Mesendoderm (in vitro differentiated cells): ENCODE measurements at regions not wholly inside any gene's neighbourhood (a gene's known extent, or its start where the extent isn't known, plus 50 kb on each side); places are given as distances from the start of the nearest gene placed in this dataset.

Experiments used
- DNase-seq: peaks from one replicate; pipeline ENCODE4 v3.0.0; 2013
- H2AK5ac ChIP-seq: 2 replicates; pipeline ENCODE4 v1.6.1; 2013; ENCODE audit warnings: low read length, inconsistent platforms
- H2BK120ac ChIP-seq: 2 replicates; pipeline ENCODE4 v1.6.1; 2013; ENCODE audit warnings: low read depth, mild to moderate bottlenecking, low read length, moderate library complexity, mixed read lengths
- H2BK15ac ChIP-seq: replicated peaks from 2 replicates; pipeline ENCODE4 v1.6.1; 2013; ENCODE audit warnings: low read depth, mild to moderate bottlenecking, moderate library complexity
- H2BK5ac ChIP-seq: 2 replicates; pipeline ENCODE4 v1.6.1; 2013; ENCODE audit warnings: low read length, inconsistent platforms
- H3K18ac ChIP-seq: 2 replicates; pipeline ENCODE4 v1.6.1; 2013; ENCODE audit warnings: mild to moderate bottlenecking, low read length, mixed read lengths
- H3K23ac ChIP-seq: one replicate; pipeline ENCODE4 v1.6.1; 2013; ENCODE audit warnings: low read length
- H3K27ac ChIP-seq: 2 replicates; pipeline ENCODE4 v1.5.1; 2013; ENCODE audit warnings: low read depth, mild to moderate bottlenecking, inconsistent platforms, low read length, moderate library complexity
- H3K27me3 ChIP-seq: 2 replicates; pipeline ENCODE4 v1.6.1; 2013; ENCODE audit warnings: low read length, control low read depth, mild to moderate bottlenecking, inconsistent platforms; ENCODE audit not compliant: insufficient read depth, poor library complexity
- H3K36me3 ChIP-seq: 2 replicates; pipeline ENCODE4 v1.6.1; 2013; ENCODE audit warnings: low read length, inconsistent platforms; ENCODE audit not compliant: control insufficient read depth, insufficient read depth
- H3K4ac ChIP-seq: one replicate; pipeline ENCODE4 v1.6.1; 2013; ENCODE audit warnings: low read depth, mild to moderate bottlenecking, low read length, moderate library complexity
- H3K4me1 ChIP-seq: 2 replicates; pipeline ENCODE4 v1.6.1; 2013; ENCODE audit warnings: low read depth, low read length, inconsistent platforms; ENCODE audit not compliant: control insufficient read depth
- H3K4me2 ChIP-seq: 2 replicates; pipeline ENCODE4 v1.6.1; 2013; ENCODE audit warnings: low read length
- H3K4me3 ChIP-seq: 2 replicates; pipeline ENCODE4 v1.5.1; 2013; ENCODE audit warnings: mild to moderate bottlenecking, low read length
- H3K56ac ChIP-seq: one replicate; pipeline ENCODE4 v1.6.1; 2013; ENCODE audit warnings: low read length
- H3K79me1 ChIP-seq: 2 replicates; pipeline ENCODE4 v1.6.1; 2013; ENCODE audit warnings: low read length, inconsistent platforms
- H3K79me2 ChIP-seq: 2 replicates; pipeline ENCODE4 v1.6.1; 2013; ENCODE audit warnings: mild to moderate bottlenecking, low read length; ENCODE audit not compliant: control insufficient read depth, insufficient read depth
- H3K9ac ChIP-seq: 2 replicates; pipeline ENCODE4 v1.6.1; 2013; ENCODE audit warnings: low read length, inconsistent platforms
- H4K5ac ChIP-seq: one replicate; pipeline ENCODE4 v1.6.1; 2013; ENCODE audit warnings: low read length
- H4K8ac ChIP-seq: one replicate; pipeline ENCODE4 v1.6.1; 2013; ENCODE audit warnings: low read depth, mild to moderate bottlenecking, control low read depth, low read length, moderate library complexity
- WGBS: extraction: QIAGEN DNeasy Blood & Tissue Kit; methylation state at CpG from one replicate; pipeline ENCODE4 v1.1.7; 2013; ENCODE audit warnings: low lambda C conversion rate, missing lambda C conversion rate; ENCODE audit not compliant: insufficient coverage; ENCODE audit errors: extremely low coverage; 5-methylcytosine and 5-hydroxymethylcytosine counted together

- H3K27me3 ChIP-seq, result peaks cover 57% of the 10 kb centered on the region
Measured at GRCh38 chr1:147079400-147080005, 92.8 kb downstream of the PRKAB2 start.

GRCh38 chr1:147078606-147079399 lies 93.5 kb downstream of the PRKAB2 start:
- no peaks in the 10 kb centered on the region for H3K79me1 ChIP-seq
- no peak overlapping the region for H4K5ac ChIP-seq
- H4K8ac ChIP-seq, result no peak overlapping the region
- H3K27me3 ChIP-seq, result peaks cover 60% of the 10 kb centered on the region
- no peak overlapping the region for H3K4ac ChIP-seq
- H3K4me3 ChIP-seq, result no peak overlapping the region
- H2BK5ac ChIP-seq, result no peak overlapping the region
- H3K79me2 ChIP-seq, result no peaks in the 10 kb centered on the region
- no peak overlapping the region for H2AK5ac ChIP-seq
- H3K27ac ChIP-seq, result no peak overlapping the region
- WGBS, result no CpG with 5 or more reads among the region's 52 CpGs
- no peak overlapping the region for H3K9ac ChIP-seq
- H3K4me1 ChIP-seq, result no peaks in the 10 kb centered on the region
- no peak overlapping the region for H2BK15ac ChIP-seq
- no peak overlapping the region for H3K23ac ChIP-seq
- no peak overlapping the region for H2BK120ac ChIP-seq
- no peaks in the 10 kb centered on the region for H3K36me3 ChIP-seq
- no peak overlapping the region for H3K4me2 ChIP-seq
- H3K56ac ChIP-seq, result no peak overlapping the region
- DNase-seq, result no peak
- H3K18ac ChIP-seq, result no peak overlapping the region

More at GRCh38 chr1:147079400-147080005, 92.8 kb downstream of the PRKAB2 start:
- no peak overlapping the region for H3K18ac ChIP-seq
- H3K23ac ChIP-seq, result no peak overlapping the region
- H2AK5ac ChIP-seq, result no peak overlapping the region
- no peak overlapping the region for H2BK5ac ChIP-seq
- H3K9ac ChIP-seq, result no peak overlapping the region
- H3K56ac ChIP-seq, result no peak overlapping the region
- no peak overlapping the region for H4K5ac ChIP-seq
- no peaks in the 10 kb centered on the region for H3K36me3 ChIP-seq
- H3K4ac ChIP-seq, result no peak overlapping the region
- H2BK120ac ChIP-seq, result no peak overlapping the region
- H3K4me3 ChIP-seq, result no peak overlapping the region
- H3K4me1 ChIP-seq, result no peaks in the 10 kb centered on the region
- no peak overlapping the region for H3K27ac ChIP-seq
- WGBS, result no CpG with 5 or more reads among the region's 45 CpGs
- no peaks in the 10 kb centered on the region for H3K79me1 ChIP-seq
- no peak overlapping the region for H3K4me2 ChIP-seq
- H4K8ac ChIP-seq, result no peak overlapping the region
- DNase-seq, result no peak
- H2BK15ac ChIP-seq, result no peak overlapping the region
- no peaks in the 10 kb centered on the region for H3K79me2 ChIP-seq

GRCh38 chr1:147077936-147078605 lies 94.2 kb downstream of the PRKAB2 start:
- peak overlapping the region; percentile 3 for H3K4me2 ChIP-seq
- no peaks in the 10 kb centered on the region for H3K79me2 ChIP-seq
- H3K36me3 ChIP-seq, result no peaks in the 10 kb centered on the region
- H3K4ac ChIP-seq, result no peak overlapping the region
- H2AK5ac ChIP-seq, result no peak overlapping the region
- no peak overlapping the region for H3K18ac ChIP-seq
- H3K27ac ChIP-seq, result no peak overlapping the region
- H3K23ac ChIP-seq, result no peak overlapping the region
- no peak overlapping the region for H3K56ac ChIP-seq
- no peak overlapping the region for H2BK5ac ChIP-seq
- WGBS, result no CpG with 5 or more reads among the region's 37 CpGs
- no peak overlapping the region for H2BK15ac ChIP-seq
- no peak overlapping the region for H4K5ac ChIP-seq
- no peak overlapping the region for H2BK120ac ChIP-seq
- no peaks in the 10 kb centered on the region for H3K4me1 ChIP-seq
- DNase-seq, result peak; percentile 34
- no peak overlapping the region for H4K8ac ChIP-seq
- H3K4me3 ChIP-seq, result no peak overlapping the region
- H3K79me1 ChIP-seq, result no peaks in the 10 kb centered on the region
- no peak overlapping the region for H3K9ac ChIP-seq
- H3K27me3 ChIP-seq, result peaks cover 67% of the 10 kb centered on the region

- no peak overlapping the region for H3K4me2 ChIP-seq
- no peak overlapping the region for H2AK5ac ChIP-seq
- no peak overlapping the region for H3K4me3 ChIP-seq
- no peaks in the 10 kb centered on the region for H3K4me1 ChIP-seq
- H3K36me3 ChIP-seq, result no peaks in the 10 kb centered on the region
- H3K56ac ChIP-seq, result no peak overlapping the region
- H3K79me2 ChIP-seq, result no peaks in the 10 kb centered on the region
- H2BK5ac ChIP-seq, result no peak overlapping the region
- H3K23ac ChIP-seq, result no peak overlapping the region
- peak; percentile 1 for DNase-seq
- H3K27me3 ChIP-seq, result peaks cover 72% of the 10 kb centered on the region
- H3K18ac ChIP-seq, result no peak overlapping the region
- no peak overlapping the region for H3K27ac ChIP-seq
- H3K79me1 ChIP-seq, result no peaks in the 10 kb centered on the region
- WGBS, result no CpG with 5 or more reads among the region's 20 CpGs
- no peak overlapping the region for H4K8ac ChIP-seq
- no peak overlapping the region for H2BK120ac ChIP-seq
- H3K4ac ChIP-seq, result no peak overlapping the region
- H3K9ac ChIP-seq, result no peak overlapping the region
- no peak overlapping the region for H4K5ac ChIP-seq
- no peak overlapping the region for H2BK15ac ChIP-seq
Measured at GRCh38 chr1:147077523-147077922, 94.7 kb downstream of the PRKAB2 start.

- H3K56ac ChIP-seq, result no peak overlapping the region
Measured at GRCh38 chr1:147077081-147077480, 95.2 kb downstream of the PRKAB2 start.

More at GRCh38 chr1:147077081-147077480, 95.2 kb downstream of the PRKAB2 start:
- no peak for DNase-seq
- H3K18ac ChIP-seq, result no peak overlapping the region
- no peak overlapping the region for H3K4me2 ChIP-seq
- WGBS, result no CpG with 5 or more reads among the region's 28 CpGs
- H3K27ac ChIP-seq, result no peak overlapping the region
- H2BK5ac ChIP-seq, result no peak overlapping the region
- no peak overlapping the region for H2BK120ac ChIP-seq
- no peak overlapping the region for H4K5ac ChIP-seq
- no peak overlapping the region for H2BK15ac ChIP-seq
- no peak overlapping the region for H4K8ac ChIP-seq
- no peaks in the 10 kb centered on the region for H3K4me1 ChIP-seq
- no peaks in the 10 kb centered on the region for H3K79me2 ChIP-seq
- H3K79me1 ChIP-seq, result no peaks in the 10 kb centered on the region
- H3K4ac ChIP-seq, result no peak overlapping the region
- peaks cover 73% of the 10 kb centered on the region for H3K27me3 ChIP-seq
- H3K36me3 ChIP-seq, result no peaks in the 10 kb centered on the region
- H3K9ac ChIP-seq, result no peak overlapping the region
- H3K4me3 ChIP-seq, result no peak overlapping the region
- H3K23ac ChIP-seq, result no peak overlapping the region
- H2AK5ac ChIP-seq, result no peak overlapping the region
